ENCODE measurements at regions not wholly inside any gene's neighbourhood (a gene's known extent, or its start where the extent isn't known, plus 50 kb on each side); places are given as distances from the start of the nearest gene placed in this dataset.
"Not testable (repeated sequence)": the region's sequence is repeated elsewhere in the genome, so short reads cannot be mapped to it uniquely, and the experiment has no call there.

- intact Hi-C loops (cut with micrococcal nuclease) = no loop called here
- no peak for ATAC-seq
- no peak for DNase-seq
Measured at GRCh38 chr12:126930234-126930633, 1336.7 kb upstream of the TMEM132C start.

GRCh38 chr12:126932156-126932555 is 1334.8 kb upstream of the TMEM132C start:
- intact Hi-C loops (cut with micrococcal nuclease) = no loop called here
- ATAC-seq (no peak), DNase-seq (no peak)

GRCh38 chr12:126935435-126935834 is 1331.5 kb upstream of the TMEM132C start:
- intact Hi-C loops (cut with micrococcal nuclease) = no loop called here
- ATAC-seq (no peak), DNase-seq (no peak)

- intact Hi-C loops (cut with micrococcal nuclease) = no loop called here
- ATAC-seq = peak; percentile 93
- DNase-seq = peak; percentile 56
Measured at GRCh38 chr12:126936181-126936851, 1330.7 kb upstream of the TMEM132C start.

GRCh38 chr12:126937431-126937830 is 1329.5 kb upstream of the TMEM132C start:
- intact Hi-C loops (cut with micrococcal nuclease) = no loop called here

GRCh38 chr12:126944684-126945083 is 1322.3 kb upstream of the TMEM132C start:
- intact Hi-C loops (cut with micrococcal nuclease) = no loop called here
- ATAC-seq (no peak), DNase-seq (no peak)

More at GRCh38 chr12:126937431-126937830, 1329.5 kb upstream of the TMEM132C start:
- DNase-seq (no peak), ATAC-seq (no peak)

- DNase-seq; intact Hi-C loops (cut with micrococcal nuclease); ATAC-seq: not testable (repeated sequence)
Measured at GRCh38 chr12:126946958-126947357, 1320.0 kb upstream of the TMEM132C start.

- DNase-seq (no peak), ATAC-seq (no peak)
- intact Hi-C loops (cut with micrococcal nuclease) = no loop called here
Measured at GRCh38 chr12:126949558-126949957, 1317.4 kb upstream of the TMEM132C start.

- no peak for ATAC-seq
- DNase-seq = no peak
Measured at GRCh38 chr12:126950266-126950665, 1316.7 kb upstream of the TMEM132C start.

GRCh38 chr12:126952096-126953007 is 1314.6 kb upstream of the TMEM132C start:
- no peak for DNase-seq
- no peak for ATAC-seq
- intact Hi-C loops (cut with micrococcal nuclease) = no loop called here

More at GRCh38 chr12:126950266-126950665, 1316.7 kb upstream of the TMEM132C start:
- intact Hi-C loops (cut with micrococcal nuclease) = no loop called here

- no peak for DNase-seq
- ATAC-seq = no peak
- intact Hi-C loops (cut with micrococcal nuclease) = no loop called here
Measured at GRCh38 chr12:126953365-126953889, 1313.5 kb upstream of the TMEM132C start.

- intact Hi-C loops (cut with micrococcal nuclease) = no loop called here
- ATAC-seq = no peak
- DNase-seq = no peak
Measured at GRCh38 chr12:126960221-126960620, 1306.7 kb upstream of the TMEM132C start.

GRCh38 chr12:126960709-126961108 is 1306.3 kb upstream of the TMEM132C start:
- no peak for ATAC-seq
- intact Hi-C loops (cut with micrococcal nuclease) = no loop called here
- no peak for DNase-seq

GRCh38 chr12:126963825-126964224 is 1303.1 kb upstream of the TMEM132C start:
- no peak for ATAC-seq
- intact Hi-C loops (cut with micrococcal nuclease) = no loop called here
- DNase-seq = no peak

- no peak for DNase-seq
- intact Hi-C loops (cut with micrococcal nuclease) = no loop called here
- ATAC-seq = no peak
Measured at GRCh38 chr12:126966498-126966897, 1300.5 kb upstream of the TMEM132C start.

GRCh38 chr12:126967152-126967551 is 1299.8 kb upstream of the TMEM132C start:
- no peak for ATAC-seq
- DNase-seq = no peak
- intact Hi-C loops (cut with micrococcal nuclease) = no loop called here

- ATAC-seq (no peak), DNase-seq (no peak)
- intact Hi-C loops (cut with micrococcal nuclease) = no loop called here
Measured at GRCh38 chr12:126974779-126975178, 1292.2 kb upstream of the TMEM132C start.

GRCh38 chr12:126976579-126976978 is 1290.4 kb upstream of the TMEM132C start:
- no peak for DNase-seq
- intact Hi-C loops (cut with micrococcal nuclease) = no loop called here
- no peak for ATAC-seq

GRCh38 chr12:126979564-126979963 is 1287.4 kb upstream of the TMEM132C start:
- intact Hi-C loops (cut with micrococcal nuclease); ATAC-seq; DNase-seq: not testable (repeated sequence)

GRCh38 chr12:126982707-126983106 is 1284.3 kb upstream of the TMEM132C start:
- intact Hi-C loops (cut with micrococcal nuclease) = no loop called here
- no peak for ATAC-seq
- no peak for DNase-seq
